ENCODE measurements at regions not wholly inside any gene's neighbourhood (a gene's known extent, or its start where the extent isn't known, plus 50 kb on each side); places are given as distances from the start of the nearest gene placed in this dataset.
"Not testable (repeated sequence)": the region's sequence is repeated elsewhere in the genome, so short reads cannot be mapped to it uniquely, and the experiment has no call there.

DNA sequence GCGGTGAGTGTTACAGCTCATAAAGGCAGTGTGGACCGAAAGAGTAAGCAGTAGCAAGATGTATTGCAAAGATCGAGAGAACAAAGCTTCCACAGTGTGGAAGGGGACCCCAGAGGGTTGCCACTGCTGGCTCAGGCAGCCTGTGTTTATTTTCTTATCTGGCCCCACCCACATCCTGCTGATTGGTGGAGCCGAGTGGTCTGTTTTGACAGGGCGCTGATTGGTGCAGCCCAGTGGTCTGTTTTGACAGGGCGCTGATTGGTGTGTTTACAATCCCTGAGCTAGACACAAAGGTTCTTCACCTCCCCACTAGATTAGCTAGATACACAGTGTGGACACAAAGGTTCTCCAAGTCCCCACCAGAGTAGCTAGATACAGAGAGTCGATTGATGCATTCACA, 747.8 kb upstream of the NRXN1 start:
- DNase-seq (ENCODE audit: low spot score) = not testable (repeated sequence)

GRCh38 chr2:51778806-51779205, 746.9 kb upstream of the NRXN1 start:
- no peak for DNase-seq (ENCODE audit: low spot score)

GRCh38 chr2:51774606-51775005, 742.7 kb upstream of the NRXN1 start:
- DNase-seq (ENCODE audit: low spot score) = not testable (repeated sequence)

- DNase-seq (ENCODE audit: low spot score) = no peak
Measured at GRCh38 chr2:51760441-51760840, 728.5 kb upstream of the NRXN1 start.

GRCh38 chr2:51758081-51758480, 726.1 kb upstream of the NRXN1 start:
- DNase-seq (ENCODE audit: low spot score) = no peak

DNA sequence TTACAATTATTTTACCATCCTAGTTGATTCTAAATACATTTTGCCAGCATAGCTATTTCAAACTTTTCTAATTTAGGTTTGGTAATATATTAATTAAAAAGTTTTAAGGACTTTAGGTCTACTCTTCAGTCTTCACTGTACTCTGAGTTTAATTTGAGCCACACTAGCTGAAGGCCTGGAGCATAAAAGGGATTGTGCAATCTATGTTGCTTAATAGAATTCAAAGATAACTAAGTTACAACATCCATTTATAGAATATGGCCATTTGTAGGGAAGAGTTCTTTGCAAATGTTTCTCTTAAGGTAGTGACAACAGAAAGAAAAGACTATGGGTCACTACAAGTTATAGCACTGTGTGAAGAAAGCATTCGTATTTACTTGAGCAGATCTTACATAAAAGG, 702.2 kb upstream of the NRXN1 start:
- DNase-seq (ENCODE audit: low spot score) = no peak

DNA sequence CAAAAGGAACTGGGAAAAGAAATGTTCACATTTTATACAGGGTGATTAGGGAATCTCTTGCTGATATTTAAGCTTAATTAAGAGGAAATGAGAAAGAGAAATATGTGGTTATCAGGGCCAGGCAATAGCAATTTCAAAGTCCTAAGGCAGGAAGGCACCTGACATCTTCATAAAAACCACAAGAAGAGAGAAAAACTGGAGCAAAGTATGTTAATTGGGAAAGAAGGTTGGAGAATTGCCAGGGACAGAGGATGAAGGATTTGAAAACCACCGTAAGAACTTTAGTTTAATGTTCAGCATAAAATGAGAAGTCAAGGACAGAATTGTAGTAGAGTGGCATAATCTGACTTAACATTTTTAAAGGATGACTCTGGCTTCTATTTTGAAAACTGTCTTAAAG, 691.8 kb upstream of the NRXN1 start:
- DNase-seq (ENCODE audit: low spot score) = no peak

DNA sequence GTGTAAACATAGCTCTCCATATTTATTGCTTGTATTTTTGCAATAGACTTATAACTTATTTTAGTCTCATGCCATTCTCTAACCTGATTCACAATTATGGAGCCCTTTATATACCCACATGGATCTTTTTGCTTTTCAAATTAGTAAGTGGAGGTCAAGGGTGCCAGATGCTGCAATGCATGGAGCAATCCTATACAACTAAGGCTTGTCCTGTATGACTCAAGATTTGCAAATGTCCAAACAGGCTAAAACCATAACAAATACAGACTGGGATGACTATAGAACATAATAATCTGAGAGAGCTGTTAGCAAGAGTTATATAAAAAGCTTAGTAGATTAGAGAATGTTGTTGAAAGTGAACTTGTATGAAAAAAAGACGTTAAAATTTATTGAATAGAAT, 690.4 kb upstream of the NRXN1 start:
- no peak for DNase-seq (ENCODE audit: low spot score)

GRCh38 chr2:51720826-51721225, 688.9 kb upstream of the NRXN1 start:
- no peak for DNase-seq (ENCODE audit: low spot score)

- no peak for DNase-seq (ENCODE audit: low spot score)
Measured at GRCh38 chr2:51718881-51719280, 686.9 kb upstream of the NRXN1 start.

DNA sequence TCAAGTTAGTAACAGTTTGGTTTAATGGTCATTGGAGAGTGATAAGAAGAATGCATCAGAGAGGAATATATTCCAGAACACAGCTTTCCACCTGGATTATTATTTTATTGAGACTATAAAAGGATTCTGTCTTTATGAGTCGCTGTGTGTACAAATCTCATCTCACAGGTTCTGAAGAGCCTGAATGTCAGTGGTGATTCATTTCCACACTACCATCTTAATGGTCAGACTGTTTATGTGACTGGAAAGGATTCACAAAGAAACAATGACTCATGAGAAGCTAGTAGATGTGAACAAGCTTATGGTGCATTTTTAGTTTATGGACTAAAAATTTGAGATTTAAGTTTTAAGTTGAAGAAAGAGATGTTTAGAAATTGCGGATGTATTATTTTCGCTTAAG, 685.4 kb upstream of the NRXN1 start:
- DNase-seq (ENCODE audit: low spot score) = peak; percentile 11

DNA sequence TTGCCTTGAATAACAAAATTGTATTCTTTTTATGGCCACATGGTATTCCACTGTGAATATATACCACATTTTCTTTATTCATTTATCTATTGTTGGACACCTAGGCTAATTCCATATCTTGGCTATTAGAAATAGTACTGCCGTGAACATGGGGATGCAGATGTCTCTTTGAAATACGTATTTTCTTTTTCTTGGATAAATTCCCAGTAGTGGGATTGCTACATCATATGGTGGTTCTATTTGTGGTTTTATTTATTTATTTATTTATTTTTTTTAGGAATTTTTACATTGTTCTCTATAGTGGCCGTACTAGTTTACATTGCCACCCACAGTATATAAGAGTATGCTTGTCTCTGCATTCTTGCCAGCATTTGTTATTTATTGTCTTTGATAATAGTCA, 679.8 kb upstream of the NRXN1 start:
- no peak for DNase-seq (ENCODE audit: low spot score)

GRCh38 chr2:51710222-51710621, 678.3 kb upstream of the NRXN1 start:
- no peak for DNase-seq (ENCODE audit: low spot score)

GRCh38 chr2:51707625-51708024, 675.7 kb upstream of the NRXN1 start:
- DNase-seq (ENCODE audit: low spot score) = no peak

DNA sequence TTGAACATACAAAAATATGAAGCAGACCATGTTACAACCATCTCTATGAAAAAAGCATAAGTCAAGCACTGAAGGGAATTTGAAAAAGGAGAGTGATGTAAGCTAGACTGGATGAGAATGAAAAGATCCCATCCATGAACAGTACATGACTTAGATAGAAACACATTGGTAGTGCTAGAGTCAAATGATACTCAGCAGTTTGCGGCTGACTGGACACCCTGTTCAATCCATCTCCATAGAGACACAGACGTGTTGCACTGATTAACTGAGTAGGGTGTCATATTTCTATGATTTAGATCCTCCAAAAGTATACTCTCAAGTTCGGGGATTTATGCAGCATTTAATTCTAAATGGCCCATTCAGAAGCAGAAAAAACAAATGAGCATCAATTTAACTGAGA, 674.3 kb upstream of the NRXN1 start:
- DNase-seq (ENCODE audit: low spot score) = no peak

DNA sequence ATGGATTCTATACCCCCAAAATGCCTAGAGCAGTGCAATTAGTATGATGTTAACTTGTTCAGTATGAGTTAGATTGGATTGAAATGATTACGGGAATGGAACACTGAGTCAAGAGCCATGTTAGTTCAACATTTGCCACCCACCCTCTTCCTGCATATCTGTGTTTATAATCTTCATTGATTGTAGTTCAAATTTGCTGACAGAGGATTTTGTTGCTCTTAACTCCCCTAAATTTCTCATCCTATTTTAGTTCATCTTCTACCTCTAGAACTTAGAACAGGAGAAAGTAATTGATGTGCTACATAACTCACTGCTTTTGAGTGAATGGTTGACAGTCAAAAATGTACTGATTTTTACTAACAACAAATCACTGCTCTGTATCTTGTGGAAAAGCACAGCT, 673.5 kb upstream of the NRXN1 start:
- DNase-seq (ENCODE audit: low spot score) = no peak

DNA sequence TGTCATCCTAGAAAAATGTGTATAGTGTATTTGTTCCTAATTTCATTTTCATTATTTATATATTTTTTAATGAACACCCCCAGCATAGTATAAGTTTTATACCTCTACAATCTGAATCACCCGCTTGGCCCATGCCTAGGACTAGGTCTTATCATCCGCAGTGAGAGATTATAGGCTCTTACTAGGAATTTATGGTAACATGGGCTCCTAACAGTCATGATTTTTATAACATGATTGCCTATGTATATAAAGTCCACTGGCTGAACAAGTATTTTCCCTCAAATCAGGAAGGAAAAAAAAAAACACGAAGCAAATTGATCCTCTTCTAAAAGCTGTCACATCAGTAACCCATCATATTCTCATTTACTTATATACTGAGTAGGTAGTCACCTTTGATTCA, 666.1 kb upstream of the NRXN1 start:
- DNase-seq (ENCODE audit: low spot score) = no peak

- no peak for DNase-seq (ENCODE audit: low spot score)
Measured at GRCh38 chr2:51697095-51697494, 665.2 kb upstream of the NRXN1 start.

- no peak for DNase-seq (ENCODE audit: low spot score)
Measured at GRCh38 chr2:51695531-51695930, 663.6 kb upstream of the NRXN1 start.

DNA sequence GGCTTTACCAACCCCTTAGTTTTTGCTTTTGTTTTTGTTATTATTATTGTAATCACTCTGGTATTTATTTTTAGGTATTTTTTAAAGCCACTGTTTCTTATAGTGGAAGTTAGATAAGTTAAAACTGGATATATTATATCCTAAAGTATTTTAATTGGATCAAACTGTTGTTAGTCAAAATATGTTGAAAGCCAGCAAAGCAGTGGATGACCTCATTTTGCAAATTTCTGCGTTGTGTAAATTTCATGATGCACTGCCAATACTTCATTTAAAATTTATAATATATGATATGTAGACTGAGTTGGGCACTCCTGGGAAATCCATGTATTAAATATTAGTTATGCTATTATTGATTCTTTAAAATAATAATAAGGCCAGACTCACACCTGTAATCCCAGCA, 661.7 kb upstream of the NRXN1 start:
- no peak for DNase-seq (ENCODE audit: low spot score)

DNA sequence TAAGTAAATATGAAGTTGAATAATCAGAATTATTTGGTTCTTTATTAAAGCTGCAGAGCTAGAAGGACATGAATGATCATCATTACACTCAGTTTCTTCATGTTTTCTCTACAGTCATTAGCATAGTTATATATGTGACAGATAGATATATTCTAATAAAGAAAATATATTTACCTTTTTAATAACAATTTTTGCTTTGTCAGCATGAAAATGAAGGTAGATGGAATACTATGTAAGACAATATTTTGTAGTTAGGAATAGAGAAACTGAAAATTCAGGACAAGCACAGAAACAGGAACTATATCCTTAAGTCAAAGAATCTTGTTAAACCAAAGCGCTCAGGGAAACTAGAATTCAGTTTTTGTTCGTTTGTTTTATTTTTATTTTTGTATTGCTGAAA, 649.9 kb upstream of the NRXN1 start:
- no peak for DNase-seq (ENCODE audit: low spot score)

DNA sequence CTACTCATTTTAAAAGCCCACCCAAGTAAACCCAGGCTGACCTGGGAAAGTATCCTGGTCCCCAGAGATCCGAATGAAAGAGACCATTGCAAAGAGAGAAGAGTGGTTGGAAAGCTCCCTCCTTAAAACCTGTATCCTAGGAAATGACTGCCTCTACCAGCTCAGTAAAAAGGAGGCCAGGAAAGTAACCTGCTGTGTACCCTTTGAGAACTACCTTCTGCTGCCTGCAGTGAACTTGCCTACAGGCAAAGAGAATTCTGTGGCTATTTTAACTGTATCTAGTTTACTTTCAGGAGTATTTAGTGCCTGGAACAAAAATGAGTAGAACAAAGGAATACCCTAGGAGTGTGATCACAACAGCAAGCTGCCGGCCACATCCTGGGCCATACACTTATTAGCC, 641.7 kb upstream of the NRXN1 start:
- DNase-seq (ENCODE audit: low spot score) = no peak

DNA sequence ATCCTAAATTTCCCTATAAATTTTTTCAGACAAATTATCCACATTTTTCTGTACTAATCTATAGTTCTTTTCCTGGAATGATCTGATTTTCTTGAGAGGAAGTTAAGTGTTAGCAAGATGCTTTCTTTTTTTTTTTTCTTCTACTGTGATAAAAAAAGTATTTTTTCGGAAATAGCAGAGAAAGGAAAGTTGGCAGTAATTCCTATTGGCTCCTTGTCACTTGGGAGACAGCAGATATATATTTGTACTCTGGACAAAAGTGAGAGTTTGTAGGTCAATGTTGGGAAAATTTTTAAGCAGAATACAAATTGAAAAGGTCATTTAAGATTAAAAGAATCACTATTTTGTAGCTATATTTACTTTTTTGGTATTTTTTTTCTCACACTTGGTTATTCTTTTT, 635.7 kb upstream of the NRXN1 start:
- no peak for DNase-seq (ENCODE audit: low spot score)

- DNase-seq (ENCODE audit: low spot score) = no peak
Measured at GRCh38 chr2:51662187-51662586, 630.3 kb upstream of the NRXN1 start.

DNA sequence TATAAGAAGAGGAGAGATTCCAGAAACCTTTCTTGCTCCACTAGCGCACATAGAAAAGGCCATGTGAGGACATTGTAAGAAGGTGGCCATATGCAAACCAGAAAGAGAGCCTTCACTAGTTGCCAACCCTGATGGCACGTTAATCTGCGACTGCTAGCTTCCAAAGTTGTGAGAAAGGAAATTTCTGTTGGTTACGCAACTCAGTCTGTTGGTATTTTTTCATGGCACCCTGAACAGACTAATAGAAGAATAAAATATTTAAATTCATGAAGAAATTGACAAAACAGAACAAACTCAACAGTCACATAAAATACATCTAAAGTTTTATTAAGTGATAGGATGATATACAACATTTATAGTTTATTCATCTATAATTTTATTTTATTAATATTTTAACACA, 625.9 kb upstream of the NRXN1 start:
- no peak for DNase-seq (ENCODE audit: low spot score)
